ENCODE measurements at regions not wholly inside any gene's neighbourhood (a gene's known extent, or its start where the extent isn't known, plus 50 kb on each side); places are given as distances from the start of the nearest gene placed in this dataset.

- H3K79me2 ChIP-seq (ENCODE audit: insufficient read depth, low read length): no peaks in the 10 kb centered on the region
- DNase-seq (ENCODE audit: low read depth): no peak
- no peak for FAIRE-seq
- no peaks in the 10 kb centered on the region for H3K36me3 Mint-ChIP-seq (ENCODE audit: low read depth, unreplicated experiment)
- no peak overlapping the region for H2AFZ ChIP-seq (ENCODE audit: low read depth, low read length)
- no peak overlapping the region for H3K4me3 Mint-ChIP-seq (ENCODE audit: unreplicated experiment)
- H3K27me3 Mint-ChIP-seq (ENCODE audit: low read depth, unreplicated experiment): no peaks in the 10 kb centered on the region
- H3K4me1 Mint-ChIP-seq (ENCODE audit: low read depth, unreplicated experiment): peaks cover 18% of the 10 kb centered on the region
- no peak for TF ChIP-seq CTCF (IDR thresholded peaks at IDR 0.05; ENCODE audit: insufficient read depth, low read depth, low read length)
- TF ChIP-seq EZH2 (IDR thresholded peaks at IDR 0.05; ENCODE audit: insufficient read depth, low read length): no peak
- H3K9ac ChIP-seq (ENCODE audit: low read length): no peak overlapping the region
- no peaks in the 10 kb centered on the region for H3K36me3 ChIP-seq (ENCODE audit: insufficient read depth, low read length)
- no peak overlapping the region for H3K4me3 ChIP-seq (ENCODE audit: insufficient read depth, low read depth, low read length)
- H3K9me3 ChIP-seq (ENCODE audit: insufficient read depth, low read depth, low read length): peaks cover 2% of the 10 kb centered on the region
- H3K27ac ChIP-seq (ENCODE audit: low read depth, low read length): no peak overlapping the region
- no peaks in the 10 kb centered on the region for H3K9me3 Mint-ChIP-seq (ENCODE audit: unreplicated experiment)
- no peaks in the 10 kb centered on the region for H4K20me1 ChIP-seq (ENCODE audit: insufficient read depth, low read length)
- H3K27me3 ChIP-seq (ENCODE audit: insufficient read depth, low read length): no peaks in the 10 kb centered on the region
- H3K27ac Mint-ChIP-seq (ENCODE audit: unreplicated experiment): no peak overlapping the region
- no peak overlapping the region for H3K4me2 ChIP-seq (ENCODE audit: low read length)
- no peaks in the 10 kb centered on the region for H3K4me1 ChIP-seq (ENCODE audit: insufficient read depth, low read length)
Measured at GRCh38 chr17:52841971-52842370, 683.5 kb upstream of the CA10 start.

- H3K4me3 ChIP-seq (ENCODE audit: insufficient read depth, low read depth, low read length): no peak overlapping the region
- Mint-ChIP-seq H3K27ac (ENCODE audit: unreplicated experiment) (no peak overlapping the region), H3K4me1 (ENCODE audit: low read depth, unreplicated experiment) (peaks cover 3% of the 10 kb centered on the region), H3K4me3 (ENCODE audit: unreplicated experiment) (no peak overlapping the region), H3K36me3 (ENCODE audit: low read depth, unreplicated experiment) (no peaks in the 10 kb centered on the region), H3K27me3 (ENCODE audit: low read depth, unreplicated experiment) (no peaks in the 10 kb centered on the region), H3K9me3 (ENCODE audit: unreplicated experiment) (no peaks in the 10 kb centered on the region)
- no peak overlapping the region for H2AFZ ChIP-seq (ENCODE audit: low read depth, low read length)
- no peaks in the 10 kb centered on the region for H4K20me1 ChIP-seq (ENCODE audit: insufficient read depth, low read length)
- H3K79me2 ChIP-seq (ENCODE audit: insufficient read depth, low read length): no peaks in the 10 kb centered on the region
- FAIRE-seq (no peak), DNase-seq (ENCODE audit: low read depth) (no peak)
- H3K27ac ChIP-seq (ENCODE audit: low read depth, low read length): no peak overlapping the region
- H3K27me3 ChIP-seq (ENCODE audit: insufficient read depth, low read length): no peaks in the 10 kb centered on the region
- H3K4me1 ChIP-seq (ENCODE audit: insufficient read depth, low read length): no peaks in the 10 kb centered on the region
- no peak overlapping the region for H3K9ac ChIP-seq (ENCODE audit: low read length)
- no peaks in the 10 kb centered on the region for H3K36me3 ChIP-seq (ENCODE audit: insufficient read depth, low read length)
- H3K9me3 ChIP-seq (ENCODE audit: insufficient read depth, low read depth, low read length): peaks cover 6% of the 10 kb centered on the region
- TF ChIP-seq EZH2 (IDR thresholded peaks at IDR 0.05; ENCODE audit: insufficient read depth, low read length) (no peak), CTCF (IDR thresholded peaks at IDR 0.05; ENCODE audit: insufficient read depth, low read depth, low read length) (no peak)
- H3K4me2 ChIP-seq (ENCODE audit: low read length): no peak overlapping the region
Measured at GRCh38 chr17:52837492-52837891, 679.0 kb upstream of the CA10 start.

- H3K4me1 Mint-ChIP-seq (ENCODE audit: low read depth, unreplicated experiment): peaks cover 1% of the 10 kb centered on the region
- H3K4me3 Mint-ChIP-seq (ENCODE audit: unreplicated experiment): no peak overlapping the region
- Histone ChIP-seq H3K9ac (ENCODE audit: low read length) (no peak overlapping the region), H3K4me2 (ENCODE audit: low read length) (no peak overlapping the region), H3K36me3 (ENCODE audit: insufficient read depth, low read length) (no peaks in the 10 kb centered on the region), H3K27me3 (ENCODE audit: insufficient read depth, low read length) (no peaks in the 10 kb centered on the region), H2AFZ (ENCODE audit: low read depth, low read length) (no peak overlapping the region), H4K20me1 (ENCODE audit: insufficient read depth, low read length) (no peaks in the 10 kb centered on the region), H3K4me1 (ENCODE audit: insufficient read depth, low read length) (no peaks in the 10 kb centered on the region), H3K9me3 (ENCODE audit: insufficient read depth, low read depth, low read length) (peaks cover 4% of the 10 kb centered on the region), H3K79me2 (ENCODE audit: insufficient read depth, low read length) (no peaks in the 10 kb centered on the region), H3K27ac (ENCODE audit: low read depth, low read length) (no peak overlapping the region), H3K4me3 (ENCODE audit: insufficient read depth, low read depth, low read length) (no peak overlapping the region)
- FAIRE-seq: no peak
- no peaks in the 10 kb centered on the region for H3K9me3 Mint-ChIP-seq (ENCODE audit: unreplicated experiment)
- TF ChIP-seq EZH2 (IDR thresholded peaks at IDR 0.05; ENCODE audit: insufficient read depth, low read length) (no peak), CTCF (IDR thresholded peaks at IDR 0.05; ENCODE audit: insufficient read depth, low read depth, low read length) (no peak)
- H3K36me3 Mint-ChIP-seq (ENCODE audit: low read depth, unreplicated experiment): no peaks in the 10 kb centered on the region
- no peaks in the 10 kb centered on the region for H3K27me3 Mint-ChIP-seq (ENCODE audit: low read depth, unreplicated experiment)
- H3K27ac Mint-ChIP-seq (ENCODE audit: unreplicated experiment): no peak overlapping the region
- DNase-seq (ENCODE audit: low read depth): no peak
Measured at GRCh38 chr17:52831536-52831935, 673.0 kb upstream of the CA10 start.

All from astrocyte (in vitro differentiated cells and primary cell).